Neuronal stem cell (in vitro differentiated cells): ENCODE measurements at regions not wholly inside any gene's neighbourhood (a gene's known extent, or its start where the extent isn't known, plus 50 kb on each side); places are given as distances from the start of the nearest gene placed in this dataset.
A peak's percentile ranks its signal among the peaks of the same experiment; 100 is the strongest.
"Not testable (repeated sequence)": the region's sequence is repeated elsewhere in the genome, so short reads cannot be mapped to it uniquely, and the experiment has no call there.

ENCODE experiments used
- DNase-seq: peaks from one replicate; pipeline ENCODE4 v3.0.0-alpha.2; 2013; ENCODE audit warnings: low spot score
- H2AFZ ChIP-seq: one replicate; pipeline ENCODE4 v1.6.1; 2013; ENCODE audit warnings: mild to moderate bottlenecking, low read length, inconsistent platforms
- H2AK5ac ChIP-seq: 2 replicates; pipeline ENCODE4 v1.6.1; 2013; ENCODE audit warnings: low read depth, mild to moderate bottlenecking, inconsistent platforms, low read length, moderate library complexity, mixed read lengths
- H2BK120ac ChIP-seq: 2 replicates; pipeline ENCODE4 v1.6.1; 2013; ENCODE audit warnings: low read depth, mild to moderate bottlenecking, inconsistent platforms, low read length, moderate library complexity, mixed read lengths
- H2BK12ac ChIP-seq: one replicate; pipeline ENCODE4 v1.6.1; 2013; ENCODE audit warnings: low read length, inconsistent platforms
- H2BK15ac ChIP-seq: 2 replicates; pipeline ENCODE4 v1.6.1; 2013; ENCODE audit warnings: mild to moderate bottlenecking, low read length, inconsistent platforms, mixed read lengths
- H2BK5ac ChIP-seq: one replicate; pipeline ENCODE4 v1.6.1; 2013; ENCODE audit warnings: inconsistent platforms, mild to moderate bottlenecking, low read length, moderate library complexity
- H3K14ac ChIP-seq: one replicate; pipeline ENCODE4 v1.6.1; 2013; ENCODE audit warnings: low read length, inconsistent platforms
- H3K18ac ChIP-seq: 2 replicates; pipeline ENCODE4 v1.6.1; 2013; ENCODE audit warnings: low read length, inconsistent platforms
- H3K23ac ChIP-seq: 2 replicates; pipeline ENCODE4 v1.6.1; 2013; ENCODE audit warnings: low read depth, mild to moderate bottlenecking, mixed read lengths, low read length, inconsistent platforms; ENCODE audit not compliant: poor library complexity
- H3K27ac ChIP-seq: replicated peaks from 3 replicates; pipeline ENCODE4 v1.5.1; 2013; ENCODE audit warnings: low read length, inconsistent platforms
- H3K27me3 ChIP-seq, 3 experiments: 2 replicates each; pipeline ENCODE4 v1.6.1; 2013; ENCODE audit warnings: low read length in 3 of 3, mild to moderate bottlenecking in 2 of 3, inconsistent platforms in 1 of 3, low read depth in 1 of 3, mixed read lengths in 1 of 3, moderate library complexity in 1 of 3; ENCODE audit not compliant: control insufficient read depth in 3 of 3, insufficient read depth in 3 of 3
- H3K36me3 ChIP-seq, 2 donors: replicated peaks in 1 of 2; 2 replicates each; pipeline ENCODE4 v1.6.1; 2013; ENCODE audit warnings: low read length in 2 of 2; ENCODE audit not compliant: control insufficient read depth in 2 of 2, insufficient read depth in 2 of 2
- H3K4ac ChIP-seq: 2 replicates; pipeline ENCODE4 v1.6.1; 2013; ENCODE audit warnings: inconsistent platforms, mild to moderate bottlenecking, low read length, moderate library complexity
- H3K4me1 ChIP-seq, 2 donors: 1 replicate in 1 of 2; 2 replicates in 1 of 2; pipeline ENCODE4 v1.6.1; 2013; ENCODE audit warnings: low read length in 2 of 2, low read depth in 1 of 2; ENCODE audit not compliant: control insufficient read depth in 2 of 2, insufficient read depth in 1 of 2
- H3K4me2 ChIP-seq: one replicate; pipeline ENCODE4 v1.6.1; 2013; ENCODE audit warnings: mild to moderate bottlenecking, low read length, inconsistent platforms; ENCODE audit not compliant: insufficient read depth, poor library complexity, severe bottlenecking
- H3K4me3 ChIP-seq, 2 donors: 2 replicates each; pipeline ENCODE4 v1.5.1; 2013; ENCODE audit warnings: low read length in 2 of 2, mild to moderate bottlenecking in 2 of 2, inconsistent platforms in 1 of 2, moderate library complexity in 1 of 2
- H3K79me1 ChIP-seq: one replicate; pipeline ENCODE4 v1.6.1; 2013; ENCODE audit warnings: low read depth, mild to moderate bottlenecking, inconsistent platforms, low read length, moderate library complexity
- H3K9ac ChIP-seq: one replicate; pipeline ENCODE4 v1.6.1; 2013; ENCODE audit warnings: mild to moderate bottlenecking, low read depth, low read length, inconsistent platforms; ENCODE audit not compliant: poor library complexity
- H3K9me3 ChIP-seq, 2 donors: replicated peaks in 1 of 2; 2 replicates each; pipeline versions ENCODE3 to v1.6.1; 2013; ENCODE audit warnings: low read length in 2 of 2, mild to moderate bottlenecking in 2 of 2, inconsistent platforms in 1 of 2, low read depth in 1 of 2, mixed read lengths in 1 of 2, moderate library complexity in 1 of 2; ENCODE audit not compliant: control insufficient read depth in 2 of 2, insufficient read depth in 1 of 2
- H4K8ac ChIP-seq: one replicate; pipeline ENCODE4 v1.6.1; 2013; ENCODE audit warnings: low read depth, mild to moderate bottlenecking, inconsistent platforms, low read length, moderate library complexity
- H4K91ac ChIP-seq: one replicate; pipeline ENCODE4 v1.6.1; 2013; ENCODE audit warnings: low read length, low read depth, mild to moderate bottlenecking, inconsistent platforms; ENCODE audit not compliant: poor library complexity
- WGBS, 2 donors: extraction: QIAGEN DNeasy Blood & Tissue Kit; methylation state at CpG; one replicate each; pipeline ENCODE4 v1.1.7; 2013; ENCODE audit warnings: missing lambda C conversion rate in 2 of 2, mixed read lengths in 1 of 2; ENCODE audit not compliant: insufficient read length in 2 of 2, insufficient replicate concordance in 1 of 2; ENCODE audit errors: extremely low coverage in 2 of 2; 5-methylcytosine and 5-hydroxymethylcytosine counted together

GRCh38 chr4:52510939-52511565 is 148.0 kb downstream of the USP46 start:
- Histone ChIP-seq H3K18ac (no peak overlapping the region), H3K4me2 (no peak overlapping the region), H4K91ac (no peak overlapping the region), H2BK15ac (no peak overlapping the region), H2AK5ac (no peak overlapping the region), H3K4ac (no peak overlapping the region), H3K14ac (no peak overlapping the region), H2BK5ac (no peak overlapping the region), H2BK12ac (no peak overlapping the region), H3K4me1 (no peaks in the 10 kb centered on the region), H3K4me3 (no peak overlapping the region), H2BK120ac (no peak overlapping the region), H3K27me3 (no peaks in the 10 kb centered on the region), H3K9me3 (peaks cover 0 to 2% of the 10 kb centered on the region in 2 donors), H2AFZ (no peak overlapping the region), H3K9ac (no peak overlapping the region), H3K27ac (no peak overlapping the region), H3K36me3 (no peaks in the 10 kb centered on the region), H3K23ac (no peak overlapping the region), H3K79me1 (no peaks in the 10 kb centered on the region), H4K8ac (no peak overlapping the region)
- no CpG with 5 or more reads among the region's 3 CpGs for WGBS, 2 donors
- DNase-seq: no peak

DNA sequence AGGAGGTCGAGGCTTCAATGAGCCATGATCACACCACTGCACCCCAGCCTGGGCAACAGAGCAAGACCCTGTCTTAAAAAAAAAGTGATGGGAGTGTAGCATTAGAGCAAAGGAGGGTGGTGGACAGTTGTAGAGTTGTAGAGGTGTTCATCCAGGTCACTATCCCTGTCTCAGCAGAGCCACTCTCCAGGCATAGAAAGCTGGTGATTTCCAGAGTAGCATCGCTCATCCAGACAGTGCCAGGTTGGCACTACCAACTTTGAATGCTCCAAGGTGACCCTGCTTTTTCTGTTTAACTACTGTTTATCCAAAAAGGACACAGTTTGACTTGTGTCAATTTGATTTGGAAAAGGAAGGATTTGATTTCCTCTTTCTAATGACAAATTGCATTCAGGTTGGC is 147.3 kb downstream of the USP46 start:
- no peak overlapping the region for H3K23ac ChIP-seq

DNA sequence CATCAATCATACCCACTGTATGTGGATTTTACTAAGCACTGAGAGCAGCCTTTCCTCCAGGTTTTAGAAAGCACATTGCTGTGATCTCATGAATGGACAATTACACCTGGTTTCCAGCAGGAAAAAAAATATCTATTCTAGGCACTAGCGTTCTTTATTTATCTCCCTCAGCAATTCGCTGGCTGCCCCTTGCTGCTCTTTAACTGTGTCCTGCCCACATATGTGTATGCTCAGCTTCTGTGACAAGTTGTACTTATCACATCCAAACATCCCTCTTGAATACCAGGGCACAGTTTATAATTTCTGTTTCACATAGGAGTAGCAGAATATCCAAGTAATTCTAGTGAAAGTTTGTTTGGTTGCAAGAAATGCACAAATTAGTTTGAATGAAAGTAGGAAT is 146.8 kb downstream of the USP46 start:
- no peak for DNase-seq
- no peak overlapping the region for H4K91ac ChIP-seq
- H3K4me1 ChIP-seq: no peaks in the 10 kb centered on the region
- no peak overlapping the region for H2BK120ac ChIP-seq
- H3K4me2 ChIP-seq: no peak overlapping the region
- no peak overlapping the region for H2BK15ac ChIP-seq
- no peaks in the 10 kb centered on the region for H3K79me1 ChIP-seq
- no peak overlapping the region for H3K27ac ChIP-seq
- WGBS, 2 donors: no CpG with 5 or more reads among the region's 2 CpGs
- no peaks in the 10 kb centered on the region for H3K9me3 ChIP-seq
- no peak overlapping the region for H4K8ac ChIP-seq
- H3K27me3 ChIP-seq: no peaks in the 10 kb centered on the region
- H3K9ac ChIP-seq: no peak overlapping the region
- no peak overlapping the region for H2BK12ac ChIP-seq
- no peaks in the 10 kb centered on the region for H3K36me3 ChIP-seq
- H3K18ac ChIP-seq: no peak overlapping the region
- no peak overlapping the region for H3K4ac ChIP-seq
- no peak overlapping the region for H2BK5ac ChIP-seq
- no peak overlapping the region for H3K14ac ChIP-seq
- no peak overlapping the region for H3K23ac ChIP-seq
- H2AFZ ChIP-seq: no peak overlapping the region
- H2AK5ac ChIP-seq: no peak overlapping the region
- H3K4me3 ChIP-seq: no peak overlapping the region

More for the DNA sequence above, 147.3 kb downstream of the USP46 start:
- Histone ChIP-seq H2AFZ (no peak overlapping the region), H3K27ac (no peak overlapping the region), H3K27me3 (no peaks in the 10 kb centered on the region), H2BK120ac (no peak overlapping the region), H3K36me3 (no peaks in the 10 kb centered on the region), H4K91ac (no peak overlapping the region), H3K18ac (no peak overlapping the region), H2AK5ac (no peak overlapping the region), H3K14ac (no peak overlapping the region), H3K4me2 (no peak overlapping the region), H4K8ac (no peak overlapping the region), H3K4me3 (no peak overlapping the region), H2BK5ac (no peak overlapping the region), H2BK15ac (no peak overlapping the region), H3K9me3 (peaks cover 0 to 2% of the 10 kb centered on the region in 2 donors), H3K9ac (no peak overlapping the region), H3K4me1 (no peaks in the 10 kb centered on the region), H3K4ac (no peak overlapping the region), H2BK12ac (no peak overlapping the region), H3K79me1 (no peaks in the 10 kb centered on the region)
- no CpG with 5 or more reads among the region's 2 CpGs for WGBS, 2 donors
- no peak for DNase-seq

GRCh38 chr4:52522093-52522492 is 137.0 kb downstream of the USP46 start:
- H4K91ac ChIP-seq, H3K27me3 ChIP-seq, DNase-seq, H3K36me3 ChIP-seq, H3K4me3 ChIP-seq, H3K27ac ChIP-seq, H3K9ac ChIP-seq, H4K8ac ChIP-seq, H3K9me3 ChIP-seq, H2BK15ac ChIP-seq, H3K23ac ChIP-seq, H2BK120ac ChIP-seq, H2BK12ac ChIP-seq, H2AK5ac ChIP-seq, H3K79me1 ChIP-seq, H2BK5ac ChIP-seq, H3K4ac ChIP-seq, H3K4me2 ChIP-seq, H3K18ac ChIP-seq, H2AFZ ChIP-seq, H3K4me1 ChIP-seq: not testable (repeated sequence)
- no CpG with 5 or more reads among the region's 6 CpGs for WGBS, 2 donors
- H3K14ac ChIP-seq: peak overlapping the region; percentile 38
